ENCODE measurements at regions not wholly inside any gene's neighbourhood (a gene's known extent, or its start where the extent isn't known, plus 50 kb on each side); places are given as distances from the start of the nearest gene placed in this dataset.

DNA sequence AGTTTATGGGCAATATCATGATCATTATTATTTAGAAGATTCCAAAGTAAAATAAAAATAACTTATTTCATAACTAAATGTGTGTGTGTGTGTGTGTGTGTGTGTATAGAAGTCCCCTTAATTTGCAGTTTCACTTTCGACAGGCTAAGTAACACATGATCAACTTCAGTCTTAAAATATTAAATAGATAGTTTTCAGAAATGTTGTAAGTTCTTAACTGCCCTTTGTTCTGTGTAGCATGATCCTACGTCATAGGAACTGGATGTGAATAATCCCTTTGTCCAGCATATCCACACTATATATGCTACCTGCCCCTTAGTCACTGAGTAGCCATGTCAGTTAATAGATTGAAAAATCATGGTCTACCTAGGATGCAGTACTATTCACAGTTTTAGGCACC lies 1863.5 kb upstream of the PCDH20 start:
- TF ChIP-seq, protein P1, sequence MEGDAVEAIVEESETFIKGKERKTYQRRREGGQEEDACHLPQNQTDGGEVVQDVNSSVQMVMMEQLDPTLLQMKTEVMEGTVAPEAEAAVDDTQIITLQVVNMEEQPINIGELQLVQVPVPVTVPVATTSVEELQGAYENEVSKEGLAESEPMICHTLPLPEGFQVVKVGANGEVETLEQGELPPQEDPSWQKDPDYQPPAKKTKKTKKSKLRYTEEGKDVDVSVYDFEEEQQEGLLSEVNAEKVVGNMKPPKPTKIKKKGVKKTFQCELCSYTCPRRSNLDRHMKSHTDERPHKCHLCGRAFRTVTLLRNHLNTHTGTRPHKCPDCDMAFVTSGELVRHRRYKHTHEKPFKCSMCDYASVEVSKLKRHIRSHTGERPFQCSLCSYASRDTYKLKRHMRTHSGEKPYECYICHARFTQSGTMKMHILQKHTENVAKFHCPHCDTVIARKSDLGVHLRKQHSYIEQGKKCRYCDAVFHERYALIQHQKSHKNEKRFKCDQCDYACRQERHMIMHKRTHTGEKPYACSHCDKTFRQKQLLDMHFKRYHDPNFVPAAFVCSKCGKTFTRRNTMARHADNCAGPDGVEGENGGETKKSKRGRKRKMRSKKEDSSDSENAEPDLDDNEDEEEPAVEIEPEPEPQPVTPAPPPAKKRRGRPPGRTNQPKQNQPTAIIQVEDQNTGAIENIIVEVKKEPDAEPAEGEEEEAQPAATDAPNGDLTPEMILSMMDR (IDR thresholded peaks at IDR 0.05; ENCODE audit: poor library complexity) = no peak
- TF ChIP-seq EZH2phosphoT487 (IDR thresholded peaks at IDR 0.05; ENCODE audit: low read depth, severe bottlenecking, unreplicated experiment) (no peak), EZH2 (IDR thresholded peaks at IDR 0.05; ENCODE audit: borderline replicate concordance) (no peak)

Data from hepatocyte (in vitro differentiated cells).